ENCODE measurements at regions not wholly inside any gene's neighbourhood (a gene's known extent, or its start where the extent isn't known, plus 50 kb on each side); places are given as distances from the start of the nearest gene placed in this dataset.

DNA sequence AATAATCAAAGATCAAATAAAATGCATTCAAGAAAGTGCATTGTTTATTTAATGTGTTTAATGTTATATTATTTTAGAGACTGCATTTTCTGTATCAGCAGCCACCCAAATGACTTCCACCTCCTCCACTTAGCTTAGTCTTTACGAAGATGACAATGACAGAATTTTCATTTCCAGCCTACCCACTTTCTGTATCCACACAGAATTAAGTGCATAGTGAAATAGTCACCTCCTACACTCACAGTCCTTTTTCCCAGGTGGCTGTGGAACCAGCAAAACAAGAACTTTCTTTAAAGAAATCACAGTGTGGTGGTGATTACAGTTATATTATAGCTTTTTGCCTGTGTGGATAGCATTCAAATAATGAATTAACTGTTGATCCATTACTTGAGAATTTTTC, 66.2 kb upstream of the KCNK1 start:
- Histone ChIP-seq H4K20me1 (ENCODE audit: insufficient read depth, poor library complexity, severe bottlenecking) (no peaks in the 10 kb centered on the region), H3K4me1 (ENCODE audit: insufficient read depth) (no peaks in the 10 kb centered on the region), H3K4me3 (no peak overlapping the region), H3K27me3 (no peaks in the 10 kb centered on the region), H3K27ac (no peak overlapping the region), H3K79me2 (no peaks in the 10 kb centered on the region), H3K4me2 (no peak overlapping the region), H3K9me3 (ENCODE audit: low read depth) (no peaks in the 10 kb centered on the region), H2AFZ (no peak overlapping the region), H3K9me2 (replicated peaks; ENCODE audit: insufficient read depth) (no peaks in the 10 kb centered on the region), H3K36me3 (replicated peaks; ENCODE audit: insufficient read depth, low read depth) (no peaks in the 10 kb centered on the region)
- 92% methylated on average over 1 of the region's 1 CpG for WGBS (ENCODE audit: low lambda C conversion rate, missing lambda C conversion rate)
- no peak for TF ChIP-seq EZH2phosphoT487 (IDR thresholded peaks at IDR 0.05; ENCODE audit: low read depth, severe bottlenecking, unreplicated experiment)
- TF ChIP-seq EZH2 (IDR thresholded peaks at IDR 0.05; ENCODE audit: borderline replicate concordance), result no peak
- TF ChIP-seq, protein P1, sequence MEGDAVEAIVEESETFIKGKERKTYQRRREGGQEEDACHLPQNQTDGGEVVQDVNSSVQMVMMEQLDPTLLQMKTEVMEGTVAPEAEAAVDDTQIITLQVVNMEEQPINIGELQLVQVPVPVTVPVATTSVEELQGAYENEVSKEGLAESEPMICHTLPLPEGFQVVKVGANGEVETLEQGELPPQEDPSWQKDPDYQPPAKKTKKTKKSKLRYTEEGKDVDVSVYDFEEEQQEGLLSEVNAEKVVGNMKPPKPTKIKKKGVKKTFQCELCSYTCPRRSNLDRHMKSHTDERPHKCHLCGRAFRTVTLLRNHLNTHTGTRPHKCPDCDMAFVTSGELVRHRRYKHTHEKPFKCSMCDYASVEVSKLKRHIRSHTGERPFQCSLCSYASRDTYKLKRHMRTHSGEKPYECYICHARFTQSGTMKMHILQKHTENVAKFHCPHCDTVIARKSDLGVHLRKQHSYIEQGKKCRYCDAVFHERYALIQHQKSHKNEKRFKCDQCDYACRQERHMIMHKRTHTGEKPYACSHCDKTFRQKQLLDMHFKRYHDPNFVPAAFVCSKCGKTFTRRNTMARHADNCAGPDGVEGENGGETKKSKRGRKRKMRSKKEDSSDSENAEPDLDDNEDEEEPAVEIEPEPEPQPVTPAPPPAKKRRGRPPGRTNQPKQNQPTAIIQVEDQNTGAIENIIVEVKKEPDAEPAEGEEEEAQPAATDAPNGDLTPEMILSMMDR (IDR thresholded peaks at IDR 0.05; ENCODE audit: poor library complexity), result no peak
- DNase-seq (ENCODE audit: low spot score), result no peak

DNA sequence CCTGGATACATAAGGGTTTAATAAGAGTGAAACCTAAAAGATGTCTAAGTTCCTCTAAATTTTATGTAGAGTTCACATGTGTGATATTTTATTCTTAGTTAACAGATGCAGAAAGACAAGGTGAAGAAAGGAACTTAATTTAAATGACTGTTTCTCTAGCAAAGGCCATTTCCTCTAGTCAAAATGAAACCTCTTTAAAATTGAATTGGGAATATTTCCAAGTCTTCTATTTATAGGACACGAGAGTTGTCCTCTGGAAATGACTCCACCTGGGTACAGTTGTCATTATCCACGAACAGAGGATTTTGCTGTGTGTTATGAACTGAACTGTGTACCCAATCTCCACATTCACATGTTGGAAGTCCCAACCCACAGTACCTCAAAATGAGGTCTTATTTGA, 64.5 kb upstream of the KCNK1 start:
- Histone ChIP-seq H3K27me3 (no peaks in the 10 kb centered on the region), H3K4me3 (no peak overlapping the region), H3K9me3 (ENCODE audit: low read depth) (no peaks in the 10 kb centered on the region), H2AFZ (no peak overlapping the region), H3K79me2 (no peaks in the 10 kb centered on the region), H4K20me1 (ENCODE audit: insufficient read depth, poor library complexity, severe bottlenecking) (no peaks in the 10 kb centered on the region), H3K4me2 (no peak overlapping the region), H3K27ac (no peak overlapping the region), H3K36me3 (replicated peaks; ENCODE audit: insufficient read depth, low read depth) (no peaks in the 10 kb centered on the region), H3K9me2 (replicated peaks; ENCODE audit: insufficient read depth) (no peaks in the 10 kb centered on the region), H3K4me1 (ENCODE audit: insufficient read depth) (no peaks in the 10 kb centered on the region)
- TF ChIP-seq, protein P1 (IDR thresholded peaks at IDR 0.05; ENCODE audit: poor library complexity), result no peak
- no peak for TF ChIP-seq EZH2phosphoT487 (IDR thresholded peaks at IDR 0.05; ENCODE audit: low read depth, severe bottlenecking, unreplicated experiment)
- no peak for TF ChIP-seq EZH2 (IDR thresholded peaks at IDR 0.05; ENCODE audit: borderline replicate concordance)
- no peak for DNase-seq (ENCODE audit: low spot score)
- WGBS (ENCODE audit: low lambda C conversion rate, missing lambda C conversion rate), result 62% methylated on average over 2 of the region's 2 CpGs

DNA sequence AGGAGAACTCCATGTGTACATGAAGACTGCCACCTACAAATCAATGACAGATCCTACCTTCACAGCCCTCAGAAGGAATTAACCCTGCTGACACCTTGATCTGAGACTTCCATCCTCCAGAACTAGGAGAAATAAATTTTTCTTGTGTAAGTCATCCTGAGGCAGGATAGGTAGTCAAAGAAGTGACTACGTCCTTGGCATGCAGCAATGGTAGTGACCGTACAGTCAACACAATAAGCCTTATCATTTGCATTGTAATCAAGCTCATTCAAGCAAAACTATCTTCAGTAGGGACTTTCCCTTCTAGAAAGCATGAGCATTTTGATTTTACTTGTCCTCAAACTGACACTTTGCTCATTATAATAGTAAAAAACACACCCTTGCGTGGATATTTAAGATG, 64.0 kb upstream of the KCNK1 start:
- no peaks in the 10 kb centered on the region for H3K9me2 ChIP-seq (replicated peaks; ENCODE audit: insufficient read depth)
- TF ChIP-seq, protein P1 (IDR thresholded peaks at IDR 0.05; ENCODE audit: poor library complexity), result no peak
- TF ChIP-seq EZH2 (IDR thresholded peaks at IDR 0.05; ENCODE audit: borderline replicate concordance) (no peak), EZH2phosphoT487 (IDR thresholded peaks at IDR 0.05; ENCODE audit: low read depth, severe bottlenecking, unreplicated experiment) (no peak)
- H3K36me3 ChIP-seq (replicated peaks; ENCODE audit: insufficient read depth, low read depth), result no peaks in the 10 kb centered on the region
- H3K27ac ChIP-seq, result no peak overlapping the region
- no peaks in the 10 kb centered on the region for H3K9me3 ChIP-seq (ENCODE audit: low read depth)
- 84% methylated on average over 3 of the region's 3 CpGs for WGBS (ENCODE audit: low lambda C conversion rate, missing lambda C conversion rate)
- DNase-seq (ENCODE audit: low spot score), result no peak
- no peak overlapping the region for H3K4me3 ChIP-seq
- no peaks in the 10 kb centered on the region for H3K4me1 ChIP-seq (ENCODE audit: insufficient read depth)
- no peaks in the 10 kb centered on the region for H3K79me2 ChIP-seq
- H3K27me3 ChIP-seq, result no peaks in the 10 kb centered on the region
- H4K20me1 ChIP-seq (ENCODE audit: insufficient read depth, poor library complexity, severe bottlenecking), result no peaks in the 10 kb centered on the region
- no peak overlapping the region for H2AFZ ChIP-seq
- H3K4me2 ChIP-seq, result no peak overlapping the region

DNA sequence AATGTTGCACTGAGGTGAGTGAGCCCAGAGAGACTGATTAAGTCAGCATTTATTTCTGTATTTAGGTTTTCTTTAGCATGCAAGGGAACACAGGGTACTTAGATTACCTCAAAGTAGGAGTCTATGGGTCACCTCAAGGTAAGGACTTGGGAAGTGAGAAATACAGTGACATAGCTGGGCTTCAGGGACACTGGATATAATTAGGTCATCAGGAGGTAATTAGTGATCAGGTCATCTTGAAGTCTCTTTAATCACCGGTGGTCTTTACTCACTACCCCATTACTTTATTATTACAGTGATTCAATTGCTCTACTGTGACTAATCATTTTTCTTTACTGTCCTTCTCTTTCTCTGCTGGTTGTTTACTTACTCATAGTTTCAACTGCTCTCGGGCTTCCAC, 59.9 kb upstream of the KCNK1 start:
- H3K9me3 ChIP-seq (ENCODE audit: low read depth), result no peaks in the 10 kb centered on the region
- H3K9me2 ChIP-seq (replicated peaks; ENCODE audit: insufficient read depth), result no peaks in the 10 kb centered on the region
- no peak overlapping the region for H3K4me2 ChIP-seq
- H3K4me3 ChIP-seq, result no peak overlapping the region
- DNase-seq (ENCODE audit: low spot score), result no peak
- H3K27ac ChIP-seq, result no peak overlapping the region
- H3K79me2 ChIP-seq, result no peaks in the 10 kb centered on the region
- H3K36me3 ChIP-seq (replicated peaks; ENCODE audit: insufficient read depth, low read depth), result no peaks in the 10 kb centered on the region
- no peaks in the 10 kb centered on the region for H3K4me1 ChIP-seq (ENCODE audit: insufficient read depth)
- H4K20me1 ChIP-seq (ENCODE audit: insufficient read depth, poor library complexity, severe bottlenecking), result no peaks in the 10 kb centered on the region
- H2AFZ ChIP-seq, result no peak overlapping the region
- WGBS (ENCODE audit: low lambda C conversion rate, missing lambda C conversion rate), result 76% methylated on average over 2 of the region's 2 CpGs
- H3K27me3 ChIP-seq, result no peaks in the 10 kb centered on the region
- no peak for TF ChIP-seq EZH2 (IDR thresholded peaks at IDR 0.05; ENCODE audit: borderline replicate concordance)
- TF ChIP-seq EZH2phosphoT487 (IDR thresholded peaks at IDR 0.05; ENCODE audit: low read depth, severe bottlenecking, unreplicated experiment), result no peak
- TF ChIP-seq, protein P1 (IDR thresholded peaks at IDR 0.05; ENCODE audit: poor library complexity), result no peak
